ENCODE measurements at regions not wholly inside any gene's neighbourhood (a gene's known extent, or its start where the extent isn't known, plus 50 kb on each side); places are given as distances from the start of the nearest gene placed in this dataset.

DNA sequence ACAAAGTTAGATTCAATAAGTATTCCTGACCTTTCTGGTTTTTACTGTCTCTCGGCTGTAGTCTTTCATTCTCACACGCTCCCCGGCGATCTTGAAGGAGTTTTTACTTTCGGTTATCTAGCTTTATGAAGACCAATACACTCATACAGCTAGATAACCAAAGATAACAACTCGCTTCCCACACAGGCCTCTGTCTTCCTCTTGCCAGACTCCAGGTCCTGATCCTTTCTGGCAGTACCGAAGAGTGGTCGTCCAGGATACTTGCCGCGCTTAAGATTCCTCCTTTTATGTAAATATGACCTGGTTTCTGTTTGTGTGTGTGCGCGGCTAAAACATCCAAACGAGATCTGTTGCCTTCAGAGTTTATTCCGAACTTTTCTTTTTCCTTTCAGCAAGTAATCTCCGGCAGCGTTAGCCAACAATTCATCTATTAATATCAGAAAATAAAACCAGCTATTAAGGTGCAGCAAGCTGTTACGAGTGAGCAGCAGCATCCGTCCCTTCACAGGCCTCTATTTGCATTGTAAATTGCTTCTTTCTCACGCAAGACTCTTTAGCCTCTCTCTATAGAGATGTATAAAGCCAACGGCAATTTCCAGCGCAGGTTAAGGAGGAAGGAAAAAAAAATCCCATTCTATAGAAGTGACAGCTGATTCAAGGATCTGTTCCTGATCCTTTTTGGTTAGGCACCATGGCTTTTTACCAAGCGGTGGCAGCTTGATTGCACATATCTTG is 216.1 kb downstream of the MEF2C start:
- intact Hi-C loops (cut with micrococcal nuclease), result no loop called here
- CTCF ChIA-PET, result interaction anchor here (0.7 to 2.9 kb wide), 5 partner anchors 14 to 886 kb away, joined by 3 to 13 read pairs (median 4); no protein-coding TSS in a partner anchor
- no peaks in the 10 kb centered on the region for H3K9me3 Mint-ChIP-seq (ENCODE audit: unreplicated experiment)
- peak overlapping the region; percentile 65 for H3K4me3 Mint-ChIP-seq (ENCODE audit: unreplicated experiment)
- H3K4me1 Mint-ChIP-seq (ENCODE audit: insufficient read depth, unreplicated experiment), result no peaks in the 10 kb centered on the region
- H3K27ac Mint-ChIP-seq (ENCODE audit: low read depth, unreplicated experiment), result no peak overlapping the region
- no peaks in the 10 kb centered on the region for H3K36me3 Mint-ChIP-seq (ENCODE audit: insufficient read depth, unreplicated experiment)
- POLR2A ChIA-PET, result no interaction called here
- H3K27me3 Mint-ChIP-seq (ENCODE audit: insufficient read depth, unreplicated experiment), result peaks cover 96% of the 10 kb centered on the region
- no peak for DNase-seq (ENCODE audit: unreplicated experiment)
- no TSS peak for BruUV-seq (replicated peaks)
- TF ChIP-seq CTCF (IDR thresholded peaks at IDR 0.05; ENCODE audit: unreplicated experiment), result no peak

GRCh38 chr5:88665750-88666215 is 217.2 kb downstream of the MEF2C start:
- CTCF ChIA-PET, result interaction anchor here (0.6 to 2.9 kb wide), 6 partner anchors 15 to 885 kb away, joined by 3 to 13 read pairs (median 4); no protein-coding TSS in a partner anchor
- Mint-ChIP-seq H3K27me3 (ENCODE audit: insufficient read depth, unreplicated experiment) (peaks cover 96% of the 10 kb centered on the region), H3K4me1 (ENCODE audit: insufficient read depth, unreplicated experiment) (no peaks in the 10 kb centered on the region), H3K36me3 (ENCODE audit: insufficient read depth, unreplicated experiment) (no peaks in the 10 kb centered on the region), H3K27ac (ENCODE audit: low read depth, unreplicated experiment) (no peak overlapping the region), H3K4me3 (ENCODE audit: unreplicated experiment) (no peak overlapping the region), H3K9me3 (ENCODE audit: unreplicated experiment) (no peaks in the 10 kb centered on the region)
- POLR2A ChIA-PET, result no interaction called here
- TF ChIP-seq CTCF (IDR thresholded peaks at IDR 0.05; ENCODE audit: unreplicated experiment), result no peak
- BruUV-seq (replicated peaks), result no TSS peak
- intact Hi-C loops (cut with micrococcal nuclease), result no loop called here
- DNase-seq (ENCODE audit: unreplicated experiment), result no peak

GRCh38 chr5:88664645-88665044 is 218.3 kb downstream of the MEF2C start:
- no peak overlapping the region for H3K27ac Mint-ChIP-seq (ENCODE audit: low read depth, unreplicated experiment)
- DNase-seq (ENCODE audit: unreplicated experiment), result no peak
- no peaks in the 10 kb centered on the region for H3K4me1 Mint-ChIP-seq (ENCODE audit: insufficient read depth, unreplicated experiment)
- no peak for TF ChIP-seq CTCF (IDR thresholded peaks at IDR 0.05; ENCODE audit: unreplicated experiment)
- H3K27me3 Mint-ChIP-seq (ENCODE audit: insufficient read depth, unreplicated experiment), result peaks cover 87% of the 10 kb centered on the region
- no peaks in the 10 kb centered on the region for H3K9me3 Mint-ChIP-seq (ENCODE audit: unreplicated experiment)
- intact Hi-C loops (cut with micrococcal nuclease), result no loop called here
- ChIA-PET CTCF (interaction anchor here (0.7 to 2.9 kb wide), 3 partner anchors 16 to 883 kb away, joined by 3 to 13 read pairs (median 4); no protein-coding TSS in a partner anchor), POLR2A (no interaction called here)
- no peak overlapping the region for H3K4me3 Mint-ChIP-seq (ENCODE audit: unreplicated experiment)
- no peaks in the 10 kb centered on the region for H3K36me3 Mint-ChIP-seq (ENCODE audit: insufficient read depth, unreplicated experiment)
- BruUV-seq (replicated peaks), result no TSS peak

DNA sequence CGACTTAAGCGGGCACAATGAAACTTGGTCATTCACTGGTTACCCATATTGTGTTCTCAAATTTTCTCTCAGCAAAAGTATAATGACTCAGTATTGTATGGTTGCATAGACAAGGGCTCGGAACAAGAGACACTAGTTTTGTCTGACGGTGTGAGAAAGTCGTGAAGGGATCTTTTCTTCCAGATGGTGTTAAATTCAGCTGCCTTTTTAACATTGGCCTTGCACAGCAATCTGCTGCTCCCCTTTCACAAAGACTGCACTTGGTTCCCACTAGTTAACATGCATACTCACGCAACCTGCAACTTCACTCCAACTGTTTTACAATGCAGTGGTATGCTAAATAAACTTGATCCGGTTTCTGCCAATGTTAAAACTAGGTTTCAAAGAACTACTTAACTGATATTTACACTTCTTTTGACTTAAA is 219.2 kb downstream of the MEF2C start:
- Mint-ChIP-seq H3K36me3 (ENCODE audit: insufficient read depth, unreplicated experiment) (no peaks in the 10 kb centered on the region), H3K27ac (ENCODE audit: low read depth, unreplicated experiment) (no peak overlapping the region), H3K4me1 (ENCODE audit: insufficient read depth, unreplicated experiment) (no peaks in the 10 kb centered on the region), H3K9me3 (ENCODE audit: unreplicated experiment) (no peaks in the 10 kb centered on the region), H3K27me3 (ENCODE audit: insufficient read depth, unreplicated experiment) (peaks cover 79% of the 10 kb centered on the region), H3K4me3 (ENCODE audit: unreplicated experiment) (no peak overlapping the region)
- POLR2A ChIA-PET, result no interaction called here
- no TSS peak for BruUV-seq (replicated peaks)
- no peak for DNase-seq (ENCODE audit: unreplicated experiment)
- CTCF ChIA-PET, result interaction anchor here (0.7 kb wide), 1 partner anchor 27 kb away, joined by 3 read pairs; no protein-coding TSS in a partner anchor
- intact Hi-C loops (cut with micrococcal nuclease), result no loop called here
- TF ChIP-seq CTCF (IDR thresholded peaks at IDR 0.05; ENCODE audit: unreplicated experiment), result no peak

All from MCF 10A (cell line).